T-helper 1 cell (primary cell): ENCODE measurements at regions not wholly inside any gene's neighbourhood (a gene's known extent, or its start where the extent isn't known, plus 50 kb on each side); places are given as distances from the start of the nearest gene placed in this dataset.
"Not testable (repeated sequence)": the region's sequence is repeated elsewhere in the genome, so short reads cannot be mapped to it uniquely, and the experiment has no call there.

Experiments
- DNase-seq, 5 donors: peaks; one replicate each; pipeline ENCODE4 v3.0.0-alpha.2; 2012 to 2020

DNA sequence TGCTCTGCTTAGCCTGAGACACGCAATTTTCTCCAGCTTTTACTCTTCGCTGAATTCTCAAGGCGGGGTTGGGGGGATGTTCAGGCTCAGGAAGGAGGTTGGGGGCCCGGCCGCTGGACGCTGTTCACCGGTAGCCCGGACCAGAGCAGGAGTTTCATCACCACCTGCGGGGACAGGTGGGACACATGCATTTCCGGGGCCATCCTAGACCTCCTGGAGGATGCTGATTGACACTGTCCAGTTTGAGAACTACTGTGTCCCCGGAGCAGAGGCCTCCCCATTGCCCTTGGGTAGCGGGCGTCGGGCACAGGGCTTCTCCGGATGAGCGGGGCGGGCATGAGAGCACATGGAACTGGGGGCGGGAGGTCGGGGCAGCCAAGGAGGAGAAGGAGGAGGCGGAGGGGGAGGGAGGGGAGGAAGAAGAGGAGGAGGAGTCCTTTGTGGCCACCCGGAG, 144.0 kb upstream of the GRK3 start:
- no peak for DNase-seq

GRCh38 chr22:25420925-25421904, 143.3 kb upstream of the GRK3 start:
- DNase-seq, result no peak

DNA sequence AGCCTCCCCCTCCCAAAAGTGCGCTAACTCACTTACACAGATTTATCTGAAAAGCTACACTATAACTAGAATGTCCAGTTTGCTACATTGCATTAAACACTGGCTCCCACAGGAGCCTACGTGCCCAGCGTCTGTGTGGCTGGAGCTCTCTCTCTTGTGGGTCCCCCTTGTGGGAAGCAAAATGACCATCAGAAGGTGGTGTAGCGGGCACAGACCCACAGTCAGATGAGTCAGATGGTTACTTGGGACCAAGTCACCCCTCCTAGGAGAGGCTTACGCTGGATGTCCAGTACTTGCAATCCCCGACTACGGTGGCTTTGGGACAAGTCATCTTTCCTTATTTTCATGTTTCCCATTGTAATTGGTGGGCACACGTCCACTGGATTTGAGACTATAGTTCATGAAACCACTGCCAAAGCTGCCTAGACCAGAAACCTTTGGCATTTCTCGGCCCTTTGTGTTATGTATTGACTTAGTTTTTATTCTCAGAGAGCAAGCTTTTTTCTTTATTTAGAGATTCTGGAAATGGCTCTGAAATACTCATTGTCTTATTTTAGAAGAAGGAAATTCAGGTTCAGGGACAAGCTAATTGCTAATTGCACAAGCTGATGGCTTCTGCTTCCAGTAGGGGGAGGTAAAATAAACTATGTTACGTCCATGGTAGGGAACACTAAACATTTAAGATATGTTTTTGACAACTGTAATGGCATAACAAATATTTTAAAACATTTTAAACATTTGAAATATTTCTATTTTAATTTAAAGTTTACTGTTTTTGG, 137.8 kb upstream of the GRK3 start:
- DNase-seq, result not testable (repeated sequence)

GRCh38 chr22:25431637-25432342, 132.7 kb upstream of the GRK3 start:
- DNase-seq, result not testable (repeated sequence)

- DNase-seq, result not testable (repeated sequence)
These were observed 131.0 kb upstream of the GRK3 start for GRCh38 chr22:25433381-25433970.

DNA sequence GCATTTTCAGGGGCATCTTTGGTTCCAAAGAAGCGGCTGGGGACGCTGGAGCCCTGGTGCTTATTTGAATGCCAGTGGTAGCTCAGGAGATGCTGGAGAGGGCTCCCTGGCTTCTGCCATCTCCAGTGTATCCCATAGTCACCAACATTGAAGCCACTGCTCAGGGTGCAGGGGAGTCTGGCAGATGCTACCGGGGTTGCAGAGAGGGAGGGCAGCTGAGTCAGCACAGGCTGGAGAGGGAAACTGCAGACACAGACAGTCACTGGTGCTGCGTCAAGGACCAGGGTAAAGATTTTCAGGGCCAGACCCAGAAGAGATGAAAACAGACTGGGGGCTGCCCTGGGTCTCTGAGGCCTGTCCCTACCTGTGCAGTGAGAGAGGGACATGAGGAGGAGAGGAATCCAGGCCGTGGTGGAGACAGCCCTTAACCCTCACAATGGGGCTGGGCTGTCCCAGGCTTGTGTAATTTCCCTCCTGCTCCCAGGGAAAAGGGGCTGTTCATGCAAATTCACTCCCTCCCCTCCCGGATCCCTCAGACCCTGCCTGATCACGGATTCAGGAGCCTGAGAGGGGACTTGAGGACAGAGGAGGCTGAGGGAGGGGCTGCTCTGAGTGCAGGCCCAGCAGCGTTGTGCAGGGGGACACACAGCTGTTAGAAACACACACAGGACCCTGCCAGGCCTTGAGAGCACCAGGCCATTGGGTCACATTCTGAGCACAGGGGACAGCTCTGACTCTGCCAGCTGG, 126.9 kb upstream of the GRK3 start:
- DNase-seq, result no peak

- no peak for DNase-seq
These were observed 117.3 kb upstream of the GRK3 start for GRCh38 chr22:25447067-25447685.

DNA sequence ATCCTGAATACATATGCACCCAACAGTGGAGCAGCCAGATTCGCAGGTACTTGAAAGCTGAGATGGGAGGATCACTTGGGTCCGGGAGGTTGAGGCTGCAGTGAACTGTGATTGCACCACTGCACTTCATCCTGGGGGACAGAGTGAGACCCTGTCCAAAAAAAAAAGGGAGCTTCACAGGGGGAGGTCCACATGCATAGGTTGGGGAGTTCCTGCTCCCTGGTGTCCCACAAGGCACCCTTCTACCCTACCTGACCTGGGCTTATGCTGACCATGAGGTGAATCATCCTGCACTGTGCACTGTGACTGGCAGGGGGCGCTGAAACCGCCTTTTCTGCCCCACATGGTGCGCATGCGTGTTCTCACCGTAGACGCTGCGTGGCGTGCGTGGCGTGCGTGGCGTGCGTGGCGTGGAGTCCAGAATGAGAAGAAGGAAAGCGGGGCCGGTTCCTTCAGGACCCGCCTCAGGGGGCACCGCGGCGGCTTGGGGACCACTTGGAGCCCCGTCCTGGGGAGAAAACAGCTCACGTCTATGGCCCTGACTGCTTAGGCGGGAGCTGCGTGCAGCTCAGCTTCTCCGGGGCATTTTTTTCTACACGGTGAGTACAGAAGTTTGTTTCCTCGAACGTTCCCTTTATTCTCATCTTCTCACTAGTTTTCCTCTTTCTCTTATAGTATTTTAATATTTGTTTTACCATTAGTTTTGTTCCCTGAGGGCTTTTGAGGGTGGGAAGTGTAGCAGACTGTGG, 116.6 kb upstream of the GRK3 start:
- peak; percentile 71 to 90 (median 80) for DNase-seq

GRCh38 chr22:25448435-25449051, 115.9 kb upstream of the GRK3 start:
- DNase-seq, result no peak

DNA sequence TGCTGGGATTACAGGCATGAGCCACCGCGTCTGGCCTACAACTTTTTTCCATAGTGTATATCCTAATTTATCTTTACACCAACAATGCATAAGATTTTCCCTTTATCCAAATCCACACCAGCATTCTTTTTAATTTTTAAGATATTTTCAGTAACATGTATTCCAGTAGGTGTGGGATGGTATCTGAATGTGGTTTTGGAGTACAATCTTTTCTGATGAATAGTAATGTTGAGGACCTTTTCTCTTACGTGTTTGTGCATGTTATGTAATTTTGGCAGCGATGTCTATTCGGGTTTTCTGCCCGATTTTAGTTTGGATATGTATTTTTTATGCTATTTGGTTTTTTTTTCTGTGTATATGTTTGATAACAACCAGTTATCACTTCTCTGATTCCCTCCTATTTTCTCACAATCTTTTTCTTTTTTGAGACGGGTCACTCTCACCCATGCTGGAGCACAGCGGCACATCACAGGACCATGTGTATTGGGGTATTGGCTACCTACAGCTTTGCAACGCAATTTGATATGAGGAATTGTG, 114.6 kb upstream of the GRK3 start:
- no peak for DNase-seq

DNA sequence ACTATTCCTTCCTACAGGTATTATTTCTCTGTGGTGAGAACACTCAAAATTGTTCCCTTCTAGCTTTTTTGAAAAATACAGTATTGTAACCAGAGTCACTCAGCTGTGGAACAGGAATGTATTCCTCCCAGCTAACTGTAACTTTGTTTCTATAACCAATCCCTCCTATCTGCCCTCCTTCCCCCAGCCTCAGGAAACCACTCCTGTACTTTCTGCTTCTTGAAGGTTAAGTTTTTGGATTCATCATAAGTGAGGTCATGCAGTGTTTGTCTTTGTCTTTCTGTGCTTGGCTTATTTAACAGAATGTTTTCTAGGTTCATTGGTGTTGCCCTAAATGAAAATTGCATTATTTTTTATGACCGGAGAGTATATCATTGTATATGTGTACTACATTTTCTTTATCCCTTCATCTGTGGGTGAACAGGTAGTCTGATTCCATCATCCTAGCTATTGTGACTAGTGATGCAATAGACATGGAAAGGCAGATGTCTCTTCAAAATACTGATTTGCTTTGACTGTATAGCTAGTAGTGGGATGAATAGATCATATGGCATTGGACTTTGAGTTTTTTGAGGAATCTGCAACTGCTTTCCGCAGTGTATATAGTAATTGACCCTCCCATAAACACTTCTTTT, 112.9 kb upstream of the GRK3 start:
- DNase-seq, result no peak

DNA sequence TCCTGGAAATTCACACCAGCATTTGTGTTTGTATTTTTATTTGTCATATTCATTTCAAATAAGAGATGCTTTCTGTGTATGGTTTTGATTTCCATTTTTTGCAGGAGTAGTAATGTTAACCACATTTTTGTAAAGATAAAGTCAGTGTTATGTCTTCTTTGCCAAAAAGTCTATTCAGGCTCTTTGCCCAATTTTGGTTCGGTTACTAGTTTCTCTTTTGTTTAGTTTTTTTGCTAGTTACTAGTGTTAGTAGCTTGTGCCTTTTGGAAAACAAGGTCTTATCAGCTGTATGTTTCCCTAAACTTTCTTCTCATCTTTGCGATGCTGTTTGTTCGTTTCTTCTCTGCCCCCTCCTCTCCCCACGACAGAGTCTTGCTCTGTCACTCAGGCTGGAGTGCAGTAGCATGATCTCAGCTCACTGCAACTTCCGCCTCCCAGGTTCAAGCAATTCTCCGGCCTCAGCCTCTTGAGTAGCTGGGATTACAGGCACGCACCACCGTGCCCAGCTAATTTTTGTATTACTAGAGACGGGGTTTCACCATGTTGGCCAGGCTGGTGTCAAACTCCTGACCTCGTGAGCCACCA, 112.3 kb upstream of the GRK3 start:
- DNase-seq, result no peak

DNA sequence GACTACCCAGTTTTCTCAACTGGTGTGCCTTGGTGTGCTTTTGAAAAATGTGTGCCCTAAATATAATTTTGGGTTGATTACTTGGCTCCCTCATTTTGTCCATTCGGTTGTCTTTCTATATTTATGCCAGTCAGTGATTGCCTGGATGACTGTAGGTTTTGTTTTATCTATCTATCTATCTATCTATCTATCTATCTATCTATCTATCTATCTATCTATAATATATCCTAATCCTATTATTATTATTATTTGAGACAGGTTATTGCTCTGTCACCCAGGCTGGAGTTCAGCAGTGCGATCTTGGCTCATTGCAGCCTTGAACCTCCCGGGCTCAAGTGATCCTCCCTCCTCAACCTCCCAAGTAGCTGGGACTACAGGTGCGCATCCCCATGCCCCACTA, 111.4 kb upstream of the GRK3 start:
- DNase-seq, result no peak

GRCh38 chr22:25453557-25453956, 110.9 kb upstream of the GRK3 start:
- DNase-seq, result no peak

- not testable (repeated sequence) for DNase-seq
These were observed 108.0 kb upstream of the GRK3 start for GRCh38 chr22:25456300-25457043.

GRCh38 chr22:25458631-25459030, 105.8 kb upstream of the GRK3 start:
- not testable (repeated sequence) for DNase-seq

- DNase-seq, result not testable (repeated sequence)
These were observed 103.8 kb upstream of the GRK3 start for GRCh38 chr22:25460682-25461081.

- DNase-seq, result no peak
These were observed 103.2 kb upstream of the GRK3 start for GRCh38 chr22:25461301-25461700.
